Neural crest cell (in vitro differentiated cells): ENCODE measurements at regions not wholly inside any gene's neighbourhood (a gene's known extent, or its start where the extent isn't known, plus 50 kb on each side); places are given as distances from the start of the nearest gene placed in this dataset.

ENCODE experiments used
- DNase-seq: peaks from one replicate; pipeline ENCODE4 v3.0.0; 2021; ENCODE audit warnings: low read depth, mixed read lengths, low spot score
- H3K27ac Mint-ChIP-seq: one replicate; pipeline ENCODE4 v1.8.0; 2021; ENCODE audit warnings: mild to moderate bottlenecking, mixed read lengths; ENCODE audit not compliant: unreplicated experiment
- H3K27me3 Mint-ChIP-seq: 2 replicates; pipeline ENCODE4 v1.8.0; 2021; ENCODE audit warnings: low read depth, mild to moderate bottlenecking, mixed read lengths
- H3K36me3 Mint-ChIP-seq: 2 replicates; pipeline ENCODE4 v1.8.0; 2021; ENCODE audit warnings: low read depth, mild to moderate bottlenecking, mixed read lengths
- H3K4me1 Mint-ChIP-seq: 2 replicates; pipeline ENCODE4 v1.8.0; 2021; ENCODE audit warnings: mixed read lengths
- H3K4me3 Mint-ChIP-seq: one replicate; pipeline ENCODE4 v1.8.0; 2021; ENCODE audit warnings: mild to moderate bottlenecking, mixed read lengths
- H3K9me3 Mint-ChIP-seq: 2 replicates; pipeline ENCODE4 v1.8.0; 2021; ENCODE audit warnings: mixed read lengths
- TF ChIP-seq, protein P1 (sequence below): fragments of 200-600 bp; sonication (generic); conservative IDR thresholded peaks from 2 replicates; pipeline ENCODE4 v1.5.0; 2021; ENCODE audit warnings: antibody characterized with exemption, mild to moderate bottlenecking

DNA sequence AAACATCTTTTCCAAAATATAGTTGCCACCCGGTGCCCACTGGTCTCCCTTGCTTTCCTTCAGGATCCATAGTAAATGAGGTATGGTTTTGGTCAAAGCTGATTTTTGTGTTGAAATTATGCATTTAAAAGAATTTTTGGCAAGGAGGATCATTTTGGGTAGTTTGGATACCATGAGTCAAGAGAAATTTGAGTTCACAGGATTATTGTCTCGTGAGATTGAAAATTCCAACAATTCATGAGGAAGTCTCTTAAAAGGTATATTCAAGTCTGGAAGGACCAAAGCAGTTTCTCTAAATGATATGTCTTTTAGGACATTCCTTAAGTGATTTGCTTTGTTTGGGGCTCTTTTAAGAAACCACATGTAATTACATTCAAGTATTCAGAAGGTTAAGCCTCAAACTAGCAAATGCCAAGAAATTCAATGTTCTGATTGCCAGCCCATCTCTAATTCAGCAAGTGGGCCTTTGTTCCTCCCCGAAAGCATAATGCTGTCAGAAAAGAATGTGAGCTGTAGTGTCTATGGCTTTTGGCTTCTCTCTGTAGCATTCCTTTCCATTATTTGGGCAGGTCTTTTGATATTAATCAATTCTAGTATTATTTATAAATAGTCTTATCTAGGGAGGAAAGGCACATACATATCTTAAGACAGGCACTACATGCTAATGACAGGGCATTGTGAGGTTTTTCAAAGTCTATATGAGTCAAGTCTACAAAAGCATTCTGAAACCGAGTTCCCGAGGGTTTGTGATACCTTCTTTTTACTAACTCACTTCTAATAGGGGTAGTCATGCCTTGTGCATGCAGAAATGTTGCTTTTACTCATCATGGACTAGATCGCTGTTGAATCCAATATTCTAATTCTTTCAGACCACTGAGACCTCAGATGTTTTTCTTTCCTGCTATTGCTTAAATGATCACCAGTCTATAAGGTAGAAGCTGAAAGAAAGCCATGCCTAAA, 453.9 kb downstream of the ENC1 start:
- peaks cover 26% of the 10 kb centered on the region for H3K4me1 Mint-ChIP-seq
- no peak overlapping the region for H3K27ac Mint-ChIP-seq
- H3K4me3 Mint-ChIP-seq, result no peak overlapping the region
- no peaks in the 10 kb centered on the region for H3K27me3 Mint-ChIP-seq
- H3K9me3 Mint-ChIP-seq, result peaks cover 6% of the 10 kb centered on the region
- no peak for DNase-seq
- H3K36me3 Mint-ChIP-seq, result no peaks in the 10 kb centered on the region
- TF ChIP-seq, protein P1, sequence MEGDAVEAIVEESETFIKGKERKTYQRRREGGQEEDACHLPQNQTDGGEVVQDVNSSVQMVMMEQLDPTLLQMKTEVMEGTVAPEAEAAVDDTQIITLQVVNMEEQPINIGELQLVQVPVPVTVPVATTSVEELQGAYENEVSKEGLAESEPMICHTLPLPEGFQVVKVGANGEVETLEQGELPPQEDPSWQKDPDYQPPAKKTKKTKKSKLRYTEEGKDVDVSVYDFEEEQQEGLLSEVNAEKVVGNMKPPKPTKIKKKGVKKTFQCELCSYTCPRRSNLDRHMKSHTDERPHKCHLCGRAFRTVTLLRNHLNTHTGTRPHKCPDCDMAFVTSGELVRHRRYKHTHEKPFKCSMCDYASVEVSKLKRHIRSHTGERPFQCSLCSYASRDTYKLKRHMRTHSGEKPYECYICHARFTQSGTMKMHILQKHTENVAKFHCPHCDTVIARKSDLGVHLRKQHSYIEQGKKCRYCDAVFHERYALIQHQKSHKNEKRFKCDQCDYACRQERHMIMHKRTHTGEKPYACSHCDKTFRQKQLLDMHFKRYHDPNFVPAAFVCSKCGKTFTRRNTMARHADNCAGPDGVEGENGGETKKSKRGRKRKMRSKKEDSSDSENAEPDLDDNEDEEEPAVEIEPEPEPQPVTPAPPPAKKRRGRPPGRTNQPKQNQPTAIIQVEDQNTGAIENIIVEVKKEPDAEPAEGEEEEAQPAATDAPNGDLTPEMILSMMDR, result no peak

DNA sequence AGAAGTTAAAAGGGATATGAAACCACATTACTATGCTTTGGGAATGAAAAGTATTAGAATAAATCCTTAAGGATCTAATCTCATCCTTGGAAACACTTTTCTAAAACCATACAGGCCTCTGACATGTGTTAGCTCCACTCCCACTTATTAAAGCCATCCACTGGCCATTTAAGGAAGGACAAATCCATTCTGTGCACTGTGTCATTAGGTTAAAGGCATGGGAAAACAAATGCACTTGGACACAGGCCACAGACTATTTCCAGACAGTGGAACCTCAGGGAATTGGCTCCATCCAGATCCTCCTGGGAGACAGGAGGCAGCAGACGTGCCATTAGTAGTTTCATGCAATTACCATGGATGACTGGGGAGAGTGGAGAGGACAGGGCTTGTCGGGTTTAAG, 454.9 kb downstream of the ENC1 start:
- TF ChIP-seq, protein P1, result no peak
- no peaks in the 10 kb centered on the region for H3K36me3 Mint-ChIP-seq
- H3K4me1 Mint-ChIP-seq, result peaks cover 26% of the 10 kb centered on the region
- no peak overlapping the region for H3K4me3 Mint-ChIP-seq
- DNase-seq, result no peak
- peaks cover 6% of the 10 kb centered on the region for H3K9me3 Mint-ChIP-seq
- no peaks in the 10 kb centered on the region for H3K27me3 Mint-ChIP-seq
- no peak overlapping the region for H3K27ac Mint-ChIP-seq

DNA sequence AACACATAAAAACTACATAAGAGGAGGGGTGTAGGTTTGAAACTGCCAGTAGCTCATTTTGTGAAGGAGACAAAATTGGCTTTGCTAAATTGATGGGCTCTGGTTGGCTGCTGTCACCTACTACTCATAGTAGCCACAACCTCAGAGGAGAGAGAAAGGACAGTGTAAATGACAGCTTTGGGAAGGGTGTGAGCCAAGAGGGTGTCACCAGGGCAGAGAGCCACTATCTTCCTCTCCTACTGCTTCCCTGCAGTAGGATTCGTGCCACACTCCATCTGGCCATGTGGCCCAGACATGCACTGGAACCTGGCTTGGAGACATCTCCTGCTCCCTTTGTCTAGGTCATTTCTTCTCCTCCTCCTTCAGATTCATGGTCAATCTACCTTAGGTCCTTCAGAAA, 455.9 kb downstream of the ENC1 start:
- Mint-ChIP-seq H3K27me3 (no peaks in the 10 kb centered on the region), H3K27ac (peak overlapping the region; percentile 96), H3K36me3 (no peaks in the 10 kb centered on the region), H3K9me3 (peaks cover 6% of the 10 kb centered on the region), H3K4me3 (no peak overlapping the region), H3K4me1 (peaks cover 26% of the 10 kb centered on the region)
- TF ChIP-seq, protein P1, result no peak
- DNase-seq, result no peak

DNA sequence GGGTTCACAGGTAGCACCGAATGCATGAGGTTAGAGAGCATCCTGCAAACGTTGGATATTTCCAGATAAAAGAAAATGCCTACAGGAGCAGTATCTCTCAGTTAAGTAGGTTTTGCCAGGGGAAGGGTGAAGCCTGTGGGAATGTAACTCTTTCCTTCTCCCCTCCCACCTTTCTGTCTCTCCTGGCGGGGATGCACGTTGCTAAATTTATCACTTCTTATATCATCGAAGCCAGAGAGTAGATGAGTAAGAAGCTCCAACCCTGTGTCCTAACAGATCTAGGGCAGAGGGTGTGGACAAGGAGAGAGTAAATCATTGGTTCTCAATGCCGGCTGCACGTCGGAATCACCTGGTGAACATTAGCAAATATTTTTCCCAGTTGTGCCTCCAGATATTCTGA, 457.5 kb downstream of the ENC1 start:
- TF ChIP-seq, protein P1, result no peak
- H3K27me3 Mint-ChIP-seq, result no peaks in the 10 kb centered on the region
- no peaks in the 10 kb centered on the region for H3K36me3 Mint-ChIP-seq
- no peak overlapping the region for H3K27ac Mint-ChIP-seq
- peaks cover 28% of the 10 kb centered on the region for H3K4me1 Mint-ChIP-seq
- no peak overlapping the region for H3K4me3 Mint-ChIP-seq
- DNase-seq, result no peak
- peaks cover 3% of the 10 kb centered on the region for H3K9me3 Mint-ChIP-seq

DNA sequence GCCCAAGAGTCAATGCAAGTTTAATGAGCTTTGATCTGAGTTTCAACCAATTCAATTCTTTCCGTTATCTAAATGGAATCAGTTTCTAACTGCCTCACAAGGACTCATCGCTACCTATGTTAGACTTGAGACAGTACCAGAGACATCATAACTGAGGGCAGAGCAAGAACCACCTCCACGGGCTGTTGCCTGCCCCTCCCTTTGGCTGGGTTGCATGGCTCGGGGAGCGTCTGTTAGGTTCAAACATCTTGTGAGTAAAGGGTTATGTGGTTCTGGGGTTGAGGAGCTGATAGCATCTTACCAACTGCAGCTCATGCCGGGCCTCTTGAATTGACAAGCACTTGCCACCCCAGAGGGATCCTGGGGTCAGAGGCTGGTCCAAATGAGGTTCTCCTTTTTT, 457.9 kb downstream of the ENC1 start:
- Mint-ChIP-seq H3K27ac (no peak overlapping the region), H3K9me3 (no peaks in the 10 kb centered on the region), H3K36me3 (no peaks in the 10 kb centered on the region), H3K27me3 (no peaks in the 10 kb centered on the region), H3K4me3 (no peak overlapping the region), H3K4me1 (peaks cover 24% of the 10 kb centered on the region)
- no peak for DNase-seq
- TF ChIP-seq, protein P1, result no peak
